ENCODE measurements at regions not wholly inside any gene's neighbourhood (a gene's known extent, or its start where the extent isn't known, plus 50 kb on each side); places are given as distances from the start of the nearest gene placed in this dataset.

GRCh38 chr10:121158988-121159579, 307.9 kb downstream of the WDR11 start:
- Histone ChIP-seq H3K4me3 (ENCODE audit: insufficient read length, low read depth) (no peak overlapping the region), H3K4me1 (ENCODE audit: insufficient read depth, insufficient read length) (no peaks in the 10 kb centered on the region), H3K36me3 (ENCODE audit: insufficient read depth, insufficient read length, low read length) (no peaks in the 10 kb centered on the region), H3K9ac (ENCODE audit: insufficient read length, low read depth) (no peak overlapping the region), H3K27me3 (ENCODE audit: insufficient read depth, insufficient read length) (no peaks in the 10 kb centered on the region), H3K9me3 (ENCODE audit: insufficient read depth, low read length) (peaks cover 4% of the 10 kb centered on the region; the same call in 1 of the 2 replicates)
- DNase-seq (ENCODE audit: low read depth, low spot score) = no peak
- TF ChIP-seq ZNF274 (IDR thresholded peaks at IDR 0.05; ENCODE audit: low read depth, low read length) (no peak), SUZ12 (IDR thresholded peaks at IDR 0.05; ENCODE audit: extremely low read depth, insufficient read depth, insufficient read length) (no peak), YY1 (IDR thresholded peaks at IDR 0.05; ENCODE audit: insufficient read depth, insufficient read length) (no peak)

DNA sequence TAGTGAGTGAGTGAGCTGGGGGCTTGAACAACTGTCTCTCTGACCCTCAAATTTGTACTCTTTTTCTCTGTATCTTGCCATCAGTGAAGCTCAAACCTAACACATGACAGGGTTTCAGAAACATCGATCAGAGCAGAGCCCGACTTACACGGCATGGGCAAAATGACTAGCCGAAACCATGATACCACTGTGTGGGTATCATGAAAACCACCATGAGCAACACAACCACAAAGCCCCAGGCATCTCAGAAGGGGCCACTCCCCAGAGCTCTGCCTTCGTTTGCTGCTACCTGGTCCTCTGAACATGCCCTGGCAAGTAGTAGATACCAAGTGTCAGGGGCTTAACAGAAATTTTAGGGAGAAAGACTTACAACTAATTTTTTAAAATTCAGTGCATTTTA, 308.5 kb downstream of the WDR11 start:
- no peak for DNase-seq (ENCODE audit: low read depth, low spot score)
- no peaks in the 10 kb centered on the region for H3K27me3 ChIP-seq (ENCODE audit: insufficient read depth, insufficient read length)
- no peaks in the 10 kb centered on the region for H3K4me1 ChIP-seq (ENCODE audit: insufficient read depth, insufficient read length)
- H3K36me3 ChIP-seq (ENCODE audit: insufficient read depth, insufficient read length, low read length) = no peaks in the 10 kb centered on the region
- no peak overlapping the region for H3K4me3 ChIP-seq (ENCODE audit: insufficient read length, low read depth)
- peaks cover 6% of the 10 kb centered on the region; the same call in 1 of the 2 replicates for H3K9me3 ChIP-seq (ENCODE audit: insufficient read depth, low read length)
- H3K9ac ChIP-seq (ENCODE audit: insufficient read length, low read depth) = no peak overlapping the region
- TF ChIP-seq ZNF274 (IDR thresholded peaks at IDR 0.05; ENCODE audit: low read depth, low read length) = no peak
- no peak for TF ChIP-seq YY1 (IDR thresholded peaks at IDR 0.05; ENCODE audit: insufficient read depth, insufficient read length)

- Histone ChIP-seq H3K27me3 (ENCODE audit: insufficient read depth, insufficient read length) (no peaks in the 10 kb centered on the region), H3K36me3 (ENCODE audit: insufficient read depth, insufficient read length, low read length) (no peaks in the 10 kb centered on the region), H3K4me3 (ENCODE audit: insufficient read length, low read depth) (no peak overlapping the region), H3K9ac (ENCODE audit: insufficient read length, low read depth) (no peak overlapping the region), H3K9me3 (ENCODE audit: insufficient read depth, low read length) (peaks cover 6% of the 10 kb centered on the region; the same call in 1 of the 2 replicates), H3K4me1 (ENCODE audit: insufficient read depth, insufficient read length) (no peaks in the 10 kb centered on the region)
- DNase-seq (ENCODE audit: low read depth, low spot score) = no peak
- TF ChIP-seq ZNF274 (IDR thresholded peaks at IDR 0.05; ENCODE audit: low read depth, low read length) = no peak
- TF ChIP-seq YY1 (IDR thresholded peaks at IDR 0.05; ENCODE audit: insufficient read depth, insufficient read length) = no peak
- TF ChIP-seq SUZ12 (IDR thresholded peaks at IDR 0.05; ENCODE audit: extremely low read depth, insufficient read depth, insufficient read length) = no peak
Measured at GRCh38 chr10:121165276-121165675, 314.1 kb downstream of the WDR11 start.

GRCh38 chr10:121167534-121168243, 316.5 kb downstream of the WDR11 start:
- no peak for TF ChIP-seq YY1 (IDR thresholded peaks at IDR 0.05; ENCODE audit: insufficient read depth, insufficient read length)
- no peak for TF ChIP-seq SUZ12 (IDR thresholded peaks at IDR 0.05; ENCODE audit: extremely low read depth, insufficient read depth, insufficient read length)
- DNase-seq (ENCODE audit: low read depth, low spot score) = no peak
- no peak overlapping the region for H3K4me3 ChIP-seq (ENCODE audit: insufficient read length, low read depth)

DNA sequence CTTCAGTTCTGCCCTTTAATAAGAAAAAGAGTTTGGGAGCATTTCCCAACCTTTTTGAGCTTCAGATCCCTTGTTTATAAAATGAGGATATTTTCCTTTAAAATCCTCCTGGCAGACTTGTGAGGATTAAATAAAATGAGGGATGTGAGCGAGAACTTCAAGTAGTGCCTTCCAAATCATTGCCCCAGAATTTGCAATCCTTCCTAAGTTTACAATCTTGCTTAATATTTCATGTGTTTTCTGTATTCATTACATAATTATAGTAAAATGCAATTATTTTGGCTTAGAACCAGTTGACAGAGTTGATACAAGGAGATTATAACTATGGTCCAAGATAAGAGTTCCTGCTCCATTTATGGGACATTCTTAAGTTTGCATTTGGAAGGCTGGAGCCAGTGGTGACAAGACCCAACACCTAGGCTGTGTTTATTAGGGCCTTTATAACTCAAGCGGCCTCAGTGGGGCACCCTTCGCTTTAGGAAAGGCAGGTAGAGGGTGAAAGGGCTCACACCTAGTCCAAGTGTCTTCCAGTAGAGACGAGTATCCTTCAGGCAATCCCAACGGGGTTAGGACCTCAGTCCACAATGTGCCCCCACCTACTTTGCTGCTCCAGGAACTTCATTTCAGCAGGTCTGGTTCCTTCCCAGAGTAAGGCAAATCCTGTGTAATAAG, 317.5 kb downstream of the WDR11 start:
- no peak for DNase-seq (ENCODE audit: low read depth, low spot score)

More at GRCh38 chr10:121167534-121168243, 316.5 kb downstream of the WDR11 start:
- Histone ChIP-seq H3K36me3 (ENCODE audit: insufficient read depth, insufficient read length, low read length) (no peaks in the 10 kb centered on the region), H3K27me3 (ENCODE audit: insufficient read depth, insufficient read length) (no peaks in the 10 kb centered on the region), H3K9me3 (ENCODE audit: insufficient read depth, low read length) (peaks cover 6% of the 10 kb centered on the region; the same call in 1 of the 2 replicates), H3K9ac (ENCODE audit: insufficient read length, low read depth) (no peak overlapping the region), H3K4me1 (ENCODE audit: insufficient read depth, insufficient read length) (no peaks in the 10 kb centered on the region)

DNA sequence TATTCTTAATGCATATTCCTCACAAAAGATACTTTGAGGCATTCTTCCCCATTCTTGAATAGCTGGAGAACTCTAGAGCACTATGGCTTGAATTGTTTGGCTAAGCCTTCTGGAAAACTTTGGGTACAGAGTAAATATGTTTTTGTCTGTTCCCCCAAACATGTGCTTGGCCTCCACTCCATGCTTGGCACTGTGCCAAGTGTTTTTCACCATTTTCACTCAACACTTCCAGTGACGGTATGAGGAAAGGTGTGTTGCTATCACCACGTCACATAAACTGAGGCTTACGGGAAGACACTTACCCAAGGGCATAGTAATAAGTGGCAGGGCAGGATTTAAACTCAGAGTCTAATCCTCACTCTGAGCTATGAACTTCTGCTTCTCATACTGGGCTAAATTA, 318.2 kb downstream of the WDR11 start:
- Histone ChIP-seq H3K9ac (ENCODE audit: insufficient read length, low read depth) (no peak overlapping the region), H3K9me3 (ENCODE audit: insufficient read depth, low read length) (no peaks in the 10 kb centered on the region), H3K27me3 (ENCODE audit: insufficient read depth, insufficient read length) (no peaks in the 10 kb centered on the region), H3K36me3 (ENCODE audit: insufficient read depth, insufficient read length, low read length) (no peaks in the 10 kb centered on the region), H3K4me3 (ENCODE audit: insufficient read length, low read depth) (no peak overlapping the region), H3K4me1 (ENCODE audit: insufficient read depth, insufficient read length) (no peaks in the 10 kb centered on the region)
- no peak for DNase-seq (ENCODE audit: low read depth, low spot score)
- no peak for TF ChIP-seq SUZ12 (IDR thresholded peaks at IDR 0.05; ENCODE audit: extremely low read depth, insufficient read depth, insufficient read length)
- TF ChIP-seq YY1 (IDR thresholded peaks at IDR 0.05; ENCODE audit: insufficient read depth, insufficient read length) = no peak
- TF ChIP-seq ZNF274 (IDR thresholded peaks at IDR 0.05; ENCODE audit: low read depth, low read length) = no peak

More for the DNA sequence above, 317.5 kb downstream of the WDR11 start:
- no peak for TF ChIP-seq YY1 (IDR thresholded peaks at IDR 0.05; ENCODE audit: insufficient read depth, insufficient read length)
- TF ChIP-seq ZNF274 (IDR thresholded peaks at IDR 0.05; ENCODE audit: low read depth, low read length) = no peak
- TF ChIP-seq SUZ12 (IDR thresholded peaks at IDR 0.05; ENCODE audit: extremely low read depth, insufficient read depth, insufficient read length) = no peak
- no peak overlapping the region for H3K4me3 ChIP-seq (ENCODE audit: insufficient read length, low read depth)
- no peaks in the 10 kb centered on the region for H3K36me3 ChIP-seq (ENCODE audit: insufficient read depth, insufficient read length, low read length)
- no peaks in the 10 kb centered on the region for H3K4me1 ChIP-seq (ENCODE audit: insufficient read depth, insufficient read length)
- H3K27me3 ChIP-seq (ENCODE audit: insufficient read depth, insufficient read length) = no peaks in the 10 kb centered on the region
- H3K9ac ChIP-seq (ENCODE audit: insufficient read length, low read depth) = no peak overlapping the region
- H3K9me3 ChIP-seq (ENCODE audit: insufficient read depth, low read length) = peaks cover 6% of the 10 kb centered on the region; the same call in 1 of the 2 replicates
